NOMO-1 treated with DMSO at 0.1 percent for 48 hours (cell line): ENCODE measurements at regions not wholly inside any gene's neighbourhood (a gene's known extent, or its start where the extent isn't known, plus 50 kb on each side); places are given as distances from the start of the nearest gene placed in this dataset.

Experiments used
- DNase-seq: peaks from one replicate; lab custom pipeline; 2025; ENCODE audit not compliant: unreplicated experiment; lab: John Stamatoyannopoulos, UW

DNA sequence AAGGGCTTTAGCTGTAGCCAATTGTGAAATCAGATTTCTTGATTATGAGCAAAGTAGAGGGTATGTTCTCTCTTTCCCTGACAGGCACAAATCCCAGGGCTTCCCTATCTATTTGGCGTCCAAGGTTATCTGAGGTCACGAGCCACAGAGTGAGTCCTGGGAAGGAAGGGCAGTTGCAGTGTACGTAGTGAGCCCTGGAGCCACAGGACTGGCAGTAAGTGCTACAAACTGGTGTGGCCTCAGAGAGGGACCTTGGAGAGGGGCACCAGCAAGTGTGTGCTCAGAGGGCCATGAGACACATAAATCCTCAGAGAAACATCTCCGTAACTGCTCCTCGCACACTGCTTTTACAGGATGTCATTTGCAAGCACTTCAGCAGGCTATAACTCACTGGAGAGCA, 115.5 kb upstream of the SH3BP4 start:
- DNase-seq: no peak

- DNase-seq: no peak
Observed at GRCh38 chr2:234835738-234836137, 116.1 kb upstream of the SH3BP4 start.

DNA sequence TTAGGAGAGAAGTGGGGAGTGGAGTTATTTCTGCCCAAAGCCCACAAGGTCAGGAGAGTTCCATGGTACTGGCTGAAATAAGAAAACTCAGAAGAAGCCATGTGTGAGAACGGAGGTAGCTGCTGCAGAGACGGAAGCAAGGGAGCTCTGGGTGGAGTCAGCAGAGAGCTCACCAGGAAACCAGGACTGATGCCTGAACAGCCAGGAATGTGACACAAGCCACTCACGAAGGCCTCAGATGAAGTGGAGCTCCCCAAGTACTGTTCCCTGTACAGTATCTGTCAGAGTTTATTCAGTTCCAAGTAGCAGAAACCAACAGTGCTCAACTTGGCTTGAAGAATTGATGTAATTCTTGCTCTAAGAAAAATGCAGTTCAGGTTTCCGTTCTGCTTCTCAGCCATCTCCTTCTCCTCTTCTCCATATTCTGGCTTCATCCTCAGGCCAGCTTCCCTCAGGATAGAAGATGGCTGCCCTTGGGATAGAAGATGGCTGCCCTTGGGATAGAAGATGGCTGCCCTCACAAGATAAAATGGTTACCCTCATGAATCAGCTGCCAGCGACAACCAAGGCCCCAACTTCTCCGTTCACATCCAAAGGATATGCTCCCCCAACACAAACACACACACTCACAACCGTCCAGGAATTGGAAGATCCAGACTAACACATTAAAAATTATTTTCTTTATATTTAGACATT, 117.4 kb upstream of the SH3BP4 start:
- DNase-seq: no peak

DNA sequence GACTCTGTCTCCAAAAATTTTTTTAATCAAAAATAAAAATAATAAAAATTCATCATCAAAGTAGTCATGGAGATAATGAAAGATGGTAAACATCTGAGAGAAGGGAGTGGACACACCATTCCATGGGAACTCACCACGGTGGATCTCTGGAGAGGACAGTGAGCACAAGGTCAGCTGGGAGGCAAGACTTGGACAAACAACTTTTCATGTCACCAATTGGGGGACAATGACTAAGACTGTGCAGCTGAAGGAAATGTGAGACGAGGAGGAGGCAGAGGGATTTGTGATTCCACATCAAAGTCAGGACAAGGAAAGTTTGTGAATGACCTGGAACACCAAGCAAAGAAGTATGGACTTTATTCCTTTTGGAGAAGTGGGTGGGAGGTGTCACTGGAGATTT, 121.0 kb upstream of the SH3BP4 start:
- DNase-seq: no peak

- DNase-seq: no peak
Observed at GRCh38 chr2:234829074-234829455, 122.8 kb upstream of the SH3BP4 start.

GRCh38 chr2:234828382-234829073, 123.3 kb upstream of the SH3BP4 start:
- no peak for DNase-seq

DNA sequence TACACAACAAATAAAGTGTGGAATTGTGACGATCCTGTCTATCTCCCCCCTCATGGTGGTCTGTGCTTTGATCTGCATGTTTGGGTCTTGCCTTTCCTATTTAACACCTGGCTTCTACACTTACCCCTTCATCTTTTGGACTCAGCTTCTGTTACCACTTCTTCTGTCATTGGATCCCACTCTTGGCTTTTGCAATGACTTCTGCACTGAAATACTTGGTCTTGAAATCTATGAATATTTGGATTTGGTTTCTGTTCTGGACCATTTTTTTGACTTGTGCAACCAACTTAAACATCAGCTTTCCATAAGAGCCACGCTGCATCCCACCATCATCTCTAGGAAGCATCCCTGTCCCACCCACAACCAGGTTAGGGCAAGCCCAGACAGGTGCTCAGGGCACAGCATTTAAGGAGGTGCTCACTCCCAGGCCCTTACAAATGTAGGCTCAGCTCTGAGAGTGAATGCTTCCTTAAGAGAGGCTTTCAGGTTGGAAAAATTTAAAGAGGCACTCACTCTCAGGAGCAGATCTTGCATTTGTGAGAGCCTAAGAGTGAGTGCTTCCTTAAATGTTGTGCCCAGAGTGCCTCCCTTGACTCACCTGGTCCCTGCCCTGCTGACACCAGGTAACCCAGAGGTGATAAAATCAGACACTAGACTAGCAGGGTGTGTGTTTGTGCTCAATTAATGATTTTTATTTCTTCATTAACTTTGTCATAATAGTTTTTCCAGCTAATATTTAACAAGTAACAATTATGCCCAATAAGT, 124.5 kb upstream of the SH3BP4 start:
- DNase-seq: no peak

DNA sequence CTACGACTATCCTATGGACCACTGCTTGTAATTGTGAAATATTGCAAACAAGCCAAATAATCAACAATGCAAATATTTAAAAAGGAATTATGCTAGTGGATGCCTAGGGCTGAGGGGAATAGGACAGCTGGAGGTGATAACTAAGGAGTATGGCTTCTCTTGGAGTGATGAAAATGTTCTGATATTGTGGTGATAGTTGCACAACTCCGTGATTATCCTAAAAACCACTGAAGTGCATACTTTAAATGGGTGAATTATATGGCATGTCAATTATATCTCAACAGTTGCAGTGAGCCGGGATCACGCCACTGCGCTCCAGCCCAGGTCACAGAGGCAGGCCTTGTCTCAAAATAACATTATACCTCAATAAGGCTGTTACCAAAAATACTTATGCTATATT, 125.1 kb upstream of the SH3BP4 start:
- no peak for DNase-seq

GRCh38 chr2:234825616-234826015, 126.2 kb upstream of the SH3BP4 start:
- DNase-seq: no peak

GRCh38 chr2:234823877-234824376, 127.9 kb upstream of the SH3BP4 start:
- no peak for DNase-seq

GRCh38 chr2:234823196-234823876, 128.5 kb upstream of the SH3BP4 start:
- DNase-seq: no peak

DNA sequence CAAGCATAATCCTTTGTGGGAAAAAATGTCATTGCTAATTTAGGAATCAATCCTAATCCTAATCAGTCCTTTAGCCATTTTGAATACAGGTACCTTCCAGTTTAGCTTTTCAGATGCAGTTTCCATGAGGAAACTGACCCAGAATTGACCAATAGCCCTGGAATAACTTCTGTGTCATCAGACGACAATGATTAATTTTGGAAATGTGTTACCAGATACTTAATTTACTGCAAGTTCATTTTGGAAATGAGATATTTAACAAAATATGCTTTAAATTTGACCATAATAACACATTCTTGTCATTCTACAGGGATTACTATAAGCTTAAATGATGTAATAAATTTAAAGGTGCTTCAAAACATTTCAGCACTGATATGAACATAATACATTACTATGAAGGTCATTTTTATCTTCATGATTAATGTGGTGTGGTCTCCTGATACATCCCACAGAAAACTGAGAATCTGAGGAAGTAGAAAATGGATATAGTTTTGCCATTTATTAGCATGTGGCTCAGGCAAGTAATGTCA, 129.8 kb upstream of the SH3BP4 start:
- DNase-seq: no peak

- no peak for DNase-seq
Observed at GRCh38 chr2:234818937-234819336, 132.9 kb upstream of the SH3BP4 start.

GRCh38 chr2:234816491-234816890, 135.3 kb upstream of the SH3BP4 start:
- no peak for DNase-seq

- no peak for DNase-seq
Observed at GRCh38 chr2:234816056-234816455, 135.8 kb upstream of the SH3BP4 start.

GRCh38 chr2:234814374-234814773, 137.4 kb upstream of the SH3BP4 start:
- DNase-seq: no peak

DNA sequence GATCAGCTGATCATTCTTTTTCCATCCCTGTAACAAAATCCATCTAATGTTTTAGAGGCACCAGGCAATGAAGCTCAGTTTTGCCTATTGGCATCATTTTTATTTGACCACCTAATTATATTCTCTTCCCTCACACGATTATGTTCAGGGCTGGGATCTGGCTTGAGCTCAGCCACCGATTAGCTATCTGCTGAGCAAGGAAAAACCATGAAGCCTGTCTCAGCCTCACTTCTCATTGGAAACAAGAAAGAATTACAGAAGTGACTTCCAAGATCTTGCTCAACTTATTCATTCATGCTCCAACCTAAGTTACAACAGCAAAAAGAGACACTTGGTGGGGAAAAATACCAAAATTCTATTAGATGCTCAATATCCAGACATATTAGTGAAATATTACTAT, 139.0 kb upstream of the SH3BP4 start:
- no peak for DNase-seq

GRCh38 chr2:234808907-234809306, 142.9 kb upstream of the SH3BP4 start:
- DNase-seq: no peak

GRCh38 chr2:234806818-234807217, 145.0 kb upstream of the SH3BP4 start:
- no peak for DNase-seq

DNA sequence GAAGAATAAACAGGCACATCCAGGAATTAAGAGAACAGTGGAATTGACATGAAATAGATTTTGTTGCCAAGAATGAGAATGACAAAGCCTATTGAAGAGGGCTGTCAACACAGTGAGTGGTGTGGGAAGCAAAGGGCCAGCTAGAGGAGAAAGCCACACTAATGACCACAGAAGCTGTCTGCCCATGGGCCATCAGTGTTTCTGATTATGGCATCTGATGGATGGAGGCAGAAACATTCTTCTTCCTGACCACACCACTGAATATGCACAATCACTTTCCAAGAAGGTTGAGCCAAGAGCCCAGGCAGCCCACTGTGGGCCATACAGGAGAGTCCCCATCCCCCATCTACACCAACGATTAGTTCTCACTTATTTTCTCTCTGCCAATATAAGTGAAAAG, 146.0 kb upstream of the SH3BP4 start:
- no peak for DNase-seq

- no peak for DNase-seq
Observed at GRCh38 chr2:234804704-234805103, 147.1 kb upstream of the SH3BP4 start.
